H1 (cell line): ENCODE measurements at regions not wholly inside any gene's neighbourhood (a gene's known extent, or its start where the extent isn't known, plus 50 kb on each side); places are given as distances from the start of the nearest gene placed in this dataset.

ENCODE experiments used
- CTCF ChIA-PET: fragments of 300-600 bp; sonication (Branson Sonifier 250); formaldehyde crosslinking; loops from one replicate; lab custom pipeline; 2021; ENCODE audit not compliant: partially characterized antibody; lab: Charles Lee
- POLR2A ChIA-PET: fragments of 300-600 bp; sonication (Branson Sonifier 250); formaldehyde crosslinking; loops from one replicate; lab custom pipeline; 2021; ENCODE audit warnings: inconsistent platforms; ENCODE audit not compliant: partially characterized antibody; lab: Charles Lee
- DNase-seq, 2 experiments: peaks; one replicate each; pipeline versions ENCODE4 v3.0.0 to v3.0.0-alpha.2; 2010 to 2022; ENCODE audit warnings: low spot score in 2 of 2, low read depth in 1 of 2, mixed read lengths in 1 of 2
- FAIRE-seq: peaks from 2 replicates; lab custom pipeline; 2011; peaks lifted over from hg19 to GRCh38; lab: Jason Lieb, UNC
- H2AFZ ChIP-seq: 2 replicates; pipeline ENCODE4 v1.8.1; 2012; ENCODE audit warnings: low read length, inconsistent platforms
- H2AK5ac ChIP-seq: 2 replicates; pipeline ENCODE4 v1.6.1; 2013; ENCODE audit warnings: low read depth, low read length
- H2BK120ac ChIP-seq: replicated peaks from 2 replicates; pipeline ENCODE3; 2013; ENCODE audit warnings: low read depth, low read length, inconsistent platforms
- H2BK12ac ChIP-seq: 2 replicates; pipeline ENCODE4 v1.6.1; 2013; ENCODE audit warnings: low read depth, low read length
- H2BK15ac ChIP-seq: 2 replicates; pipeline ENCODE4 v1.6.1; 2013; ENCODE audit warnings: low read length
- H2BK20ac ChIP-seq: 2 replicates; pipeline ENCODE4 v1.6.1; 2013; ENCODE audit warnings: low read length
- H2BK5ac ChIP-seq: 2 replicates; pipeline ENCODE4 v1.6.1; 2013; ENCODE audit warnings: low read depth, low read length
- H3K14ac ChIP-seq: 2 replicates; pipeline ENCODE4 v1.6.1; 2013; ENCODE audit warnings: inconsistent platforms; ENCODE audit not compliant: insufficient read length
- H3K18ac ChIP-seq: 2 replicates; pipeline ENCODE4 v1.6.1; 2013; ENCODE audit warnings: low read length; ENCODE audit errors: extremely low read depth
- H3K23ac ChIP-seq: 2 replicates; pipeline ENCODE4 v1.6.1; 2013; ENCODE audit warnings: inconsistent platforms; ENCODE audit not compliant: insufficient read length
- H3K23me2 ChIP-seq: 2 replicates; pipeline ENCODE4 v1.6.1; 2013; ENCODE audit warnings: low read depth, low read length
- H3K27ac ChIP-seq: 2 replicates; pipeline ENCODE4 v1.6.1; 2011; ENCODE audit warnings: low read depth, low read length, inconsistent platforms
- H3K27me3 ChIP-seq, 4 experiments: replicated peaks in 1 of 4; 1 replicate in 1 of 4; 2 replicates in 3 of 4; pipeline versions ENCODE4 v1.6.1 to v1.8.1; 2011 to 2013; ENCODE audit warnings: low read length in 3 of 4, mild to moderate bottlenecking in 3 of 4, inconsistent platforms in 2 of 4, mixed read lengths in 2 of 4, moderate library complexity in 1 of 4; ENCODE audit not compliant: control insufficient read depth in 3 of 4, insufficient read depth in 3 of 4; ENCODE audit errors: extremely low read depth in 1 of 4
- H3K36me3 ChIP-seq, 4 experiments: 2 replicates each; pipeline versions ENCODE4 v1.6.1 to v1.8.1; 2011 to 2013; ENCODE audit warnings: mild to moderate bottlenecking in 4 of 4, low read length in 3 of 4, moderate library complexity in 2 of 4, control low read depth in 1 of 4, inconsistent platforms in 1 of 4; ENCODE audit not compliant: insufficient read depth in 4 of 4, control insufficient read depth in 2 of 4
- H3K4ac ChIP-seq: replicated peaks from 2 replicates; pipeline ENCODE3; 2013; ENCODE audit warnings: low read length, low read depth, mixed read lengths, inconsistent platforms; ENCODE audit not compliant: insufficient read length
- H3K4me1 ChIP-seq, 4 experiments: replicated peaks in 1 of 4; 1 replicate in 1 of 4; 2 replicates in 3 of 4; pipeline versions ENCODE4 v1.6.1 to v1.8.1; 2011 to 2013; ENCODE audit warnings: low read length in 3 of 4, inconsistent platforms in 2 of 4, mixed read lengths in 1 of 4; ENCODE audit not compliant: insufficient read depth in 4 of 4, control insufficient read depth in 3 of 4
- H3K4me2 ChIP-seq, 2 experiments: 2 replicates each; pipeline versions ENCODE4 v1.6.1 to v1.8.1; 2011 to 2013; ENCODE audit warnings: low read depth in 2 of 2, low read length in 2 of 2, control low read depth in 1 of 2, inconsistent platforms in 1 of 2, mild to moderate bottlenecking in 1 of 2; ENCODE audit not compliant: insufficient read depth in 1 of 2
- H3K4me3 ChIP-seq, 4 experiments: fragments of 200-600, 300-600 bp in 1 of 4; sonication (generic), shearing (Covaris generic), sonication (Bioruptor Twin) in 1 of 4; 2 replicates each; pipeline versions ENCODE4 v1.5.1 to v1.8.1; 2011 to 2016; ENCODE audit warnings: low read length in 4 of 4, low read depth in 3 of 4, control low read depth in 2 of 4, inconsistent platforms in 2 of 4, mild to moderate bottlenecking in 2 of 4, mixed read lengths in 1 of 4, moderate library complexity in 1 of 4; ENCODE audit not compliant: insufficient read depth in 2 of 4; ENCODE audit errors: extremely low read depth in 1 of 4
- H3K56ac ChIP-seq: replicated peaks from 2 replicates; pipeline ENCODE3; 2013; ENCODE audit warnings: low read depth, mild to moderate bottlenecking, mixed read lengths, low read length, inconsistent platforms; ENCODE audit not compliant: insufficient read length
- H3K79me1 ChIP-seq: 2 replicates; pipeline ENCODE4 v1.6.1; 2013; ENCODE audit warnings: low read depth, low read length, control low read depth
- H3K79me2 ChIP-seq, 2 experiments: 2 replicates each; pipeline versions ENCODE4 v1.6.1 to v1.8.1; 2012 to 2013; ENCODE audit warnings: low read length in 2 of 2, mild to moderate bottlenecking in 2 of 2, inconsistent platforms in 1 of 2; ENCODE audit not compliant: insufficient read depth in 2 of 2, control insufficient read depth in 1 of 2
- H3K9ac ChIP-seq, 4 experiments: replicated peaks in 1 of 4; 1 replicate in 1 of 4; 2 replicates in 3 of 4; pipeline versions ENCODE4 v1.6.1 to v1.8.1; 2011 to 2013; ENCODE audit warnings: low read depth in 3 of 4, low read length in 3 of 4, control low read depth in 2 of 4, mild to moderate bottlenecking in 2 of 4, moderate library complexity in 2 of 4, inconsistent platforms in 1 of 4; ENCODE audit errors: extremely low read depth in 1 of 4
- H3K9me3 ChIP-seq, 2 experiments: 2 replicates each; pipeline versions ENCODE4 v1.6.1 to v1.8.1; 2012 to 2013; ENCODE audit warnings: mild to moderate bottlenecking in 2 of 2, moderate library complexity in 2 of 2, control low read depth in 1 of 2, inconsistent platforms in 1 of 2, low read depth in 1 of 2, low read length in 1 of 2, mixed read lengths in 1 of 2; ENCODE audit not compliant: insufficient read depth in 2 of 2
- H4K20me1 ChIP-seq, 2 experiments: replicated peaks in 1 of 2; 2 replicates each; pipeline versions ENCODE3 to v1.8.1; 2011 to 2013; ENCODE audit warnings: inconsistent platforms in 2 of 2, low read length in 2 of 2, mild to moderate bottlenecking in 1 of 2; ENCODE audit not compliant: insufficient read depth in 2 of 2, control insufficient read depth in 1 of 2
- H4K5ac ChIP-seq: 2 replicates; pipeline ENCODE4 v1.6.1; 2013; ENCODE audit warnings: low read length, low read depth, mixed read lengths, inconsistent platforms; ENCODE audit not compliant: insufficient read length
- H4K8ac ChIP-seq: 2 replicates; pipeline ENCODE4 v1.8.0; 2013; ENCODE audit warnings: mild to moderate bottlenecking, moderate library complexity, low read length, inconsistent platforms; ENCODE audit not compliant: insufficient read depth; ENCODE audit errors: extremely low read depth
- H4K91ac ChIP-seq: replicated peaks from 2 replicates; pipeline ENCODE3; 2013; ENCODE audit warnings: low read length, mixed read lengths, inconsistent platforms; ENCODE audit not compliant: insufficient read length
- CHD1 ChIP-seq: IDR thresholded peaks from 2 replicates; pipeline ENCODE4 v1.6.1; 2012; ENCODE audit warnings: low read depth, low read length, improper control_type of control experiment
- FOSL1 ChIP-seq: IDR thresholded peaks from 2 replicates; pipeline ENCODE4 v1.6.1; 2011; ENCODE audit warnings: mild to moderate bottlenecking, low read depth, low read length, moderate library complexity; ENCODE audit not compliant: insufficient read depth
- KDM1A ChIP-seq: fragments of 200-600, 300-600 bp; sonication (generic); IDR thresholded peaks from 2 replicates; pipeline ENCODE4 v1.7.1; 2016; ENCODE audit warnings: mild to moderate bottlenecking, low read length, borderline replicate concordance
- KDM4A ChIP-seq: IDR thresholded peaks from one replicate; pipeline ENCODE4 v1.7.1; 2012; ENCODE audit warnings: low read depth, mild to moderate bottlenecking, moderate library complexity, low read length, inconsistent platforms; ENCODE audit not compliant: severe bottlenecking
- POLR2A ChIP-seq, 2 experiments: IDR thresholded peaks; 1 replicate in 1 of 2; 2 replicates in 1 of 2; pipeline ENCODE4 v1.6.1; 2011; ENCODE audit warnings: low read depth in 2 of 2, low read length in 2 of 2, mild to moderate bottlenecking in 2 of 2; ENCODE audit errors: control extremely low read depth in 1 of 2
- WGBS, 2 experiments: shearing (Covaris generic) in 1 of 2; methylation state at CpG; one replicate each; pipeline versions ENCODE4 v1.1.6 to v1.1.7; 2013 to 2015; ENCODE audit warnings: low lambda C conversion rate in 2 of 2, mixed read lengths in 2 of 2, inconsistent platforms in 1 of 2, low coverage in 1 of 2, missing lambda C conversion rate in 1 of 2; ENCODE audit not compliant: insufficient replicate concordance in 2 of 2, insufficient coverage in 1 of 2, insufficient read length in 1 of 2; ENCODE audit errors: extremely low coverage in 1 of 2, missing lambda C conversion rate in 1 of 2; 5-methylcytosine and 5-hydroxymethylcytosine counted together

DNA sequence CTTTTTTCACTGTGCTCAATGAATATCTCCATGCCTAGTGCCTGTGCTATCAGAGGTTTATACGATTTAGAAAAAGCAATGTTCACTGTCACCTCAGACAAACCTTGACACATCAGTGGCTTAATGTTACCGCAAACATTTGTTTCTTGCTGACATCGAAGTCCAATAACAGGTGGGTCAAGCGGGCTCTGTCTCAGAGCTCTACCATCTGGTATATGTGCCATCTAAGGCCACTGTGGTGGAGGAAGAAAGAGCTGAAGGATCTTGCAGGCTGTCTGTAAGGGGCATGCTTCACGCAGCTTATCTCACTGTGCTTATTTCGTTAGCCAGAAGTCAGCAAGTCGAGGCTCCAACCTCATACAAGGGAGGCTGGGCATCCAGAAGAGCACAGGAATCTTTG lies 189.5 kb upstream of the NTF3 start:
- H3K36me3 ChIP-seq, result no peaks in the 10 kb centered on the region
- H3K27ac ChIP-seq, result no peak overlapping the region
- H3K56ac ChIP-seq, result no peak overlapping the region
- no peak overlapping the region for H4K5ac ChIP-seq
- no peak overlapping the region for H3K9ac ChIP-seq
- no peak overlapping the region for H3K4me2 ChIP-seq
- H2BK15ac ChIP-seq, result peak overlapping the region; percentile 36; the same call in 1 of the 2 replicates
- no peaks in the 10 kb centered on the region for H3K79me1 ChIP-seq
- H3K4ac ChIP-seq, result no peak overlapping the region
- CTCF ChIA-PET, result interaction anchor here (1.2 kb wide), 1 partner anchor 11 kb away, joined by 3 read pairs; no protein-coding TSS in a partner anchor
- no peaks in the 10 kb centered on the region for H4K20me1 ChIP-seq
- DNase-seq (no peak), FAIRE-seq (no peak)
- H3K27me3 ChIP-seq, result no peaks in the 10 kb centered on the region
- peak overlapping the region; percentile 4; the same call in 1 of the 2 replicates for H2BK12ac ChIP-seq
- no peaks in the 10 kb centered on the region for H3K9me3 ChIP-seq
- peaks cover 3 to 28% (median 19%) of the 10 kb centered on the region in 4 experiments; a peak in 6 of 7 replicates for H3K4me1 ChIP-seq
- no peak overlapping the region for H2BK20ac ChIP-seq
- no peak overlapping the region for H2BK120ac ChIP-seq
- no peak overlapping the region for H4K8ac ChIP-seq
- H2AFZ ChIP-seq, result no peak overlapping the region
- H4K91ac ChIP-seq, result no peak overlapping the region
- no peak overlapping the region for H3K23ac ChIP-seq
- WGBS, 2 experiments, result 91% methylated on average over 7 of the region's 7 CpGs; no CpG with 5 or more reads in 1 of the 2 experiments
- peak overlapping the region; percentile 84; the same call in 1 of the 2 replicates for H2AK5ac ChIP-seq
- peak overlapping the region; percentile 26; the same call in 1 of the 2 replicates for H3K18ac ChIP-seq
- H3K79me2 ChIP-seq, result no peaks in the 10 kb centered on the region
- POLR2A ChIA-PET, result no interaction called here
- H3K4me3 ChIP-seq, result no peak overlapping the region
- no peak overlapping the region for H3K14ac ChIP-seq
- H2BK5ac ChIP-seq, result no peak overlapping the region
- H3K23me2 ChIP-seq, result 0 out of 2 replicates have a peak, but pooled peaks cover 1% of the 10 kb centered on the region
- TF ChIP-seq KDM4A (no peak), CHD1 (no peak), KDM1A (no peak), FOSL1 (no peak), POLR2A (IDR thresholded peaks at IDR 0.05; ENCODE audit: control extremely low read depth in 1 of 2, low read depth in 2 of 2, low read length in 2 of 2) (no peak)
